HCT116 (cell line): ENCODE measurements at regions not wholly inside any gene's neighbourhood (a gene's known extent, or its start where the extent isn't known, plus 50 kb on each side); places are given as distances from the start of the nearest gene placed in this dataset.

Experiments used
- ATAC-seq: fragments of 200-7000 bp; cut with Tn5 transposase; 2 replicates; pipeline ENCODE4 v1.9.1; 2020; ENCODE audit warnings: mild to moderate bottlenecking, moderate library complexity
- BruUV-seq: library from RNA; stranded (reverse); fragments of 400-500 nt; replicated peaks from 2 replicates; lab custom pipeline; 2021; lab: Mats Ljungman, UMichigan
- CTCF ChIA-PET: fragments of 300-600 bp; sonication (Branson Sonifier 250); formaldehyde crosslinking; loops from one replicate; lab custom pipeline; 2021; ENCODE audit warnings: antibody characterized with exemption; lab: Charles Lee
- POLR2A ChIA-PET: fragments of 300-600, 350-600 bp; sonication (Branson Sonifier 250); formaldehyde crosslinking; loops from one replicate; lab custom pipeline; 2021; ENCODE audit warnings: antibody characterized with exemption; lab: Charles Lee
- RAD21 ChIA-PET, 2 experiments: fragments of 300-600 bp; sonication (Branson Sonifier 250); formaldehyde crosslinking; loops; one replicate each; lab custom pipeline; 2023; ENCODE audit warnings: low total read pairs in 2 of 2; ENCODE audit not compliant: uncharacterized antibody in 2 of 2, unreplicated experiment in 2 of 2, low non-redundant PET in 1 of 2; lab: Charles Lee
- DNase-seq: peaks from one replicate; pipeline ENCODE4 v3.0.0-alpha.2; 2010; ENCODE audit warnings: low read depth, low spot score
- H2AFZ ChIP-seq: fragments of 200-600 bp; shearing (Covaris generic), sonication (generic); 2 replicates; pipeline ENCODE4 v1.6.1; 2017; ENCODE audit warnings: low read depth, mixed run types, mixed read lengths, antibody characterized with exemption, low read length; ENCODE audit not compliant: poor library complexity, severe bottlenecking
- H3K27ac ChIP-seq: 2 replicates; pipeline ENCODE4 v1.5.1; 2012; ENCODE audit warnings: low read depth, low read length
- H3K27me3 ChIP-seq: fragments of 200-600 bp; sonication (generic); 2 replicates; pipeline ENCODE4 v1.6.1; 2016; ENCODE audit warnings: mixed run types, low read length, mixed read lengths; ENCODE audit not compliant: insufficient read depth
- H3K36me3 ChIP-seq, 2 experiments: fragments of 200-500 bp in 1 of 2; fragments of 200-600 bp in 1 of 2; sonication (Bioruptor generic) in 1 of 2; sonication (generic) in 1 of 2; 2 replicates each; pipeline versions ENCODE4 v1.5.1 to v1.6.1; 2014 to 2016; ENCODE audit warnings: low read length in 2 of 2, inconsistent platforms in 1 of 2, mixed read lengths in 1 of 2, mixed run types in 1 of 2; ENCODE audit not compliant: insufficient read depth in 2 of 2, control insufficient read depth in 1 of 2
- H3K4me1 ChIP-seq, 2 experiments: fragments of 200-600 bp in 1 of 2; sonication (generic) in 1 of 2; 2 replicates each; pipeline versions ENCODE4 v1.5.1 to v1.6.1; 2012 to 2017; ENCODE audit warnings: low read length in 2 of 2, inconsistent platforms in 1 of 2, mild to moderate bottlenecking in 1 of 2, mixed read lengths in 1 of 2, mixed run types in 1 of 2, moderate library complexity in 1 of 2; ENCODE audit not compliant: insufficient read depth in 2 of 2, control insufficient read depth in 1 of 2
- H3K4me2 ChIP-seq: fragments of 200-600 bp; sonication (generic); 2 replicates; pipeline ENCODE4 v1.6.1; 2017; ENCODE audit warnings: mixed run types, low read length, mixed read lengths
- H3K4me3 ChIP-seq, 2 experiments: fragments of 200-600 bp in 1 of 2; sonication (generic) in 1 of 2; replicated peaks in 1 of 2; 2 replicates each; pipeline ENCODE4 v1.5.1; 2011 to 2016; ENCODE audit warnings: low read length in 2 of 2, control low read depth in 1 of 2, low read depth in 1 of 2, mild to moderate bottlenecking in 1 of 2, mixed read lengths in 1 of 2, mixed run types in 1 of 2
- H3K79me2 ChIP-seq: fragments of 200-600 bp; sonication (generic); 2 replicates; pipeline ENCODE4 v1.6.1; 2017; ENCODE audit warnings: mild to moderate bottlenecking, mixed run types, low read length, moderate library complexity, mixed read lengths; ENCODE audit not compliant: insufficient read depth
- H3K9ac ChIP-seq: fragments of 200-600 bp; sonication (generic); 2 replicates; pipeline ENCODE4 v1.6.1; 2016; ENCODE audit warnings: low read length, mixed read lengths
- H3K9me2 ChIP-seq: fragments of 200-600 bp; sonication (generic), shearing (Covaris generic); 2 replicates; pipeline ENCODE4 v1.6.1; 2017; ENCODE audit warnings: mixed run types, mild to moderate bottlenecking, moderate library complexity; ENCODE audit not compliant: insufficient read depth
- H3K9me3 ChIP-seq, 2 experiments: fragments of 200-500 bp in 1 of 2; fragments of 200-600 bp in 1 of 2; sonication (Bioruptor generic) in 1 of 2; sonication (generic) in 1 of 2; 2 replicates each; pipeline ENCODE4 v1.6.1; 2014 to 2017; ENCODE audit warnings: low read length in 2 of 2, mixed read lengths in 2 of 2, inconsistent platforms in 1 of 2, low read depth in 1 of 2, mild to moderate bottlenecking in 1 of 2, mixed run types in 1 of 2, moderate library complexity in 1 of 2; ENCODE audit not compliant: control insufficient read depth in 1 of 2, insufficient read depth in 1 of 2
- H4K20me1 ChIP-seq: fragments of 200-600 bp; sonication (generic), shearing (Covaris generic); 2 replicates; pipeline ENCODE4 v1.6.1; 2017; ENCODE audit warnings: mixed run types, mild to moderate bottlenecking, moderate library complexity; ENCODE audit not compliant: insufficient read depth
- ATF3 ChIP-seq: IDR thresholded peaks from 2 replicates; pipeline ENCODE4 v1.6.1; 2012
- CEBPB ChIP-seq: IDR thresholded peaks from 2 replicates; pipeline ENCODE4 v1.6.1; 2012; ENCODE audit warnings: low read depth
- CTCF ChIP-seq, 3 experiments: fragments of 200-600 bp in 1 of 3; sonication (generic) in 1 of 3; IDR thresholded peaks in 2 of 3; conservative IDR thresholded peaks in 1 of 3; 2 replicates each; pipeline ENCODE4 v1.5.1; 2012 to 2017; ENCODE audit warnings: low read depth in 2 of 3, low read length in 2 of 3, antibody characterized with exemption in 1 of 3, borderline replicate concordance in 1 of 3, control low read depth in 1 of 3, mild to moderate bottlenecking in 1 of 3, mixed read lengths in 1 of 3, mixed run types in 1 of 3, moderate library complexity in 1 of 3; ENCODE audit not compliant: insufficient read depth in 1 of 3
- EGR1 ChIP-seq: IDR thresholded peaks from 2 replicates; pipeline ENCODE4 v1.6.1; 2012; ENCODE audit warnings: low read depth
- EZH2phosphoT487 ChIP-seq: fragments of 200-600 bp; IDR thresholded peaks from 2 replicates; pipeline ENCODE4 v1.6.1; 2018; ENCODE audit warnings: antibody characterized with exemption, borderline replicate concordance
- FOSL1 ChIP-seq: IDR thresholded peaks from 2 replicates; pipeline ENCODE4 v1.6.1; 2012; ENCODE audit warnings: low read depth
- POLR2A ChIP-seq: IDR thresholded peaks from 2 replicates; pipeline ENCODE4 v1.7.0; 2011; ENCODE audit warnings: borderline replicate concordance; ENCODE audit not compliant: insufficient read depth, insufficient read length; ENCODE audit errors: extremely low read depth
- REST ChIP-seq: IDR thresholded peaks from 2 replicates; pipeline ENCODE4 v1.6.1; 2012; ENCODE audit warnings: low read depth
- SIN3A ChIP-seq: IDR thresholded peaks from 2 replicates; pipeline ENCODE4 v1.6.1; 2012; ENCODE audit warnings: low read depth
- SP1 ChIP-seq: IDR thresholded peaks from 2 replicates; pipeline ENCODE4 v1.6.1; 2012; ENCODE audit warnings: low read depth
- ZBTB33 ChIP-seq: IDR thresholded peaks from 2 replicates; pipeline ENCODE4 v1.6.1; 2011; ENCODE audit warnings: mild to moderate bottlenecking, low read length, moderate library complexity; ENCODE audit not compliant: insufficient replicate concordance; ENCODE audit errors: extremely low read depth
- intact Hi-C: fragments of 100-400 bp; cut with micrococcal nuclease; formaldehyde crosslinking; loops from 2 replicates; pipeline ENCODE4 v1.10.0; 2022

GRCh38 chr6:48036316-48036715 is 74.7 kb downstream of the PTCHD4 start:
- BruUV-seq = no TSS peak
- no peak for ATAC-seq
- H4K20me1 ChIP-seq = no peaks in the 10 kb centered on the region
- no peak overlapping the region for H3K4me2 ChIP-seq
- no peak overlapping the region for H3K4me3 ChIP-seq
- POLR2A ChIA-PET = no interaction called here
- H3K79me2 ChIP-seq = no peaks in the 10 kb centered on the region
- CTCF ChIA-PET = no interaction called here
- H3K4me1 ChIP-seq = no peaks in the 10 kb centered on the region
- no peaks in the 10 kb centered on the region for H3K9me3 ChIP-seq
- H3K9me2 ChIP-seq = no peaks in the 10 kb centered on the region
- no peak overlapping the region for H3K9ac ChIP-seq
- no peaks in the 10 kb centered on the region for H3K36me3 ChIP-seq
- TF ChIP-seq REST = no peak
- no peak for TF ChIP-seq FOSL1
- no peak for TF ChIP-seq ZBTB33
- no peak for TF ChIP-seq EGR1
- TF ChIP-seq CEBPB = no peak
- no peak for TF ChIP-seq EZH2phosphoT487
- no peak for TF ChIP-seq ATF3
- no peak for TF ChIP-seq POLR2A
- no peak for TF ChIP-seq SIN3A
- TF ChIP-seq CTCF (IDR thresholded peaks at IDR 0.05 in 2 of 3, conservative IDR thresholded peaks at IDR 0.05 in 1 of 3; ENCODE audit: borderline replicate concordance in 1 of 3, insufficient read depth in 1 of 3, low read depth in 2 of 3, low read length in 2 of 3) = no peak
- no peak for TF ChIP-seq SP1
- TF ChIP-seq, all 23 proteins: peak for 0
- no peaks in the 10 kb centered on the region for H3K27me3 ChIP-seq
- RAD21 ChIA-PET = no interaction called here
- no peak overlapping the region for H3K27ac ChIP-seq
- no peak overlapping the region for H2AFZ ChIP-seq
- intact Hi-C loops = no loop called here
- DNase-seq = no peak
